ENCODE measurements at regions not wholly inside any gene's neighbourhood (a gene's known extent, or its start where the extent isn't known, plus 50 kb on each side); places are given as distances from the start of the nearest gene placed in this dataset.

GRCh38 chr15:38652998-38653397, 88.4 kb upstream of the RASGRP1 start:
- Mint-ChIP-seq H3K27ac (no peak overlapping the region), H3K9me3 (no peaks in the 10 kb centered on the region), H3K36me3 (no peaks in the 10 kb centered on the region), H3K4me1 (ENCODE audit: unreplicated experiment) (no peaks in the 10 kb centered on the region), H3K4me3 (no peak overlapping the region), H3K27me3 (peaks cover 4% of the 10 kb centered on the region)
- DNase-seq (ENCODE audit: extremely low spot score, unreplicated experiment) = no peak
- TF ChIP-seq CTCF (conservative IDR thresholded peaks at IDR 0.05) = no peak

DNA sequence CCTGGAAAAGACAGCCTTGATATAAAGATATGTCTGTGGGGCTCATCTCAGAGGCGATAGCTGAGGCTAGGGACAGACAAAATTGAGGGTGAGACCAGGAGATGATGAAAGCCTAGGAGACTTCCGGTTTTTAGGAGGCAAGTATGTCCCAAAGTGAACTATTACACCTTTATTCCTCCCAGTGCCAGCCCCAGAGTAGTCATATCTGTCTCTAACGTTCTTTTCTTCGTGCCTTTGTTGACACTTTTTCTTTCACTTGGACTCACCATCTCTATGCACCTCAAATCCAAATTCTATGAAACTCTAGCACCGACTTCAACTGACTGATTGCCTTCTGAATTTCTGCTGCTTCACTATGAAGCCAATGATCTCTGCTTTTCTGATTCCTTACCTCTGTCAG, 93.8 kb upstream of the RASGRP1 start:
- no peak for TF ChIP-seq CTCF (conservative IDR thresholded peaks at IDR 0.05)
- Mint-ChIP-seq H3K27me3 (no peaks in the 10 kb centered on the region), H3K4me3 (no peak overlapping the region), H3K36me3 (no peaks in the 10 kb centered on the region), H3K9me3 (no peaks in the 10 kb centered on the region), H3K4me1 (ENCODE audit: unreplicated experiment) (no peaks in the 10 kb centered on the region), H3K27ac (no peak overlapping the region)
- no peak for DNase-seq (ENCODE audit: extremely low spot score, unreplicated experiment)

GRCh38 chr15:38660738-38661137, 96.1 kb upstream of the RASGRP1 start:
- no peaks in the 10 kb centered on the region for H3K36me3 Mint-ChIP-seq
- no peaks in the 10 kb centered on the region for H3K9me3 Mint-ChIP-seq
- H3K4me3 Mint-ChIP-seq = no peak overlapping the region
- no peaks in the 10 kb centered on the region for H3K4me1 Mint-ChIP-seq (ENCODE audit: unreplicated experiment)
- H3K27ac Mint-ChIP-seq = no peak overlapping the region
- H3K27me3 Mint-ChIP-seq = peaks cover 8% of the 10 kb centered on the region
- no peak for TF ChIP-seq CTCF (conservative IDR thresholded peaks at IDR 0.05)
- no peak for DNase-seq (ENCODE audit: extremely low spot score, unreplicated experiment)

- Mint-ChIP-seq H3K36me3 (no peaks in the 10 kb centered on the region), H3K4me1 (ENCODE audit: unreplicated experiment) (no peaks in the 10 kb centered on the region), H3K27me3 (peaks cover 19% of the 10 kb centered on the region), H3K27ac (no peak overlapping the region), H3K4me3 (no peak overlapping the region), H3K9me3 (no peaks in the 10 kb centered on the region)
- DNase-seq (ENCODE audit: extremely low spot score, unreplicated experiment) = no peak
- TF ChIP-seq CTCF (conservative IDR thresholded peaks at IDR 0.05) = no peak
Observed at GRCh38 chr15:38662033-38662802, 97.6 kb upstream of the RASGRP1 start.

DNA sequence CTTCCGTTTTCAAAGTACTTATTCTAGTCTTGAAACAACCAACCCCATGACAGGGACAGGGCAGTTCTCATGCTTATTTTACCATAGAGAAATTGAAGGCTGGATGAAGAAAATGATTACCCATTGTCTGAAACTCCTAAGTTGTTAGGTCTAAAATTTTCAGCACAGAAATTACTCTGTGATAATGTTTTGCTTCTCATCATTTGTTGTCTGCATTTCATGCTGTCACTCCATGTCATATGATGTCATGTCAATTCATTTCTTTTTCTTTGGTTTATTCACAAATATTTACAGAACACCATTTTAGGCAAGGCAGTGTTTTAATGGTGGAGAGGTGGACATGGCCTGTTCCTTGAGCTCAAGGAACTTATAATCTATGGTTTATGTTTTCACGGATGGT, 98.2 kb upstream of the RASGRP1 start:
- H3K9me3 Mint-ChIP-seq = no peaks in the 10 kb centered on the region
- TF ChIP-seq CTCF (conservative IDR thresholded peaks at IDR 0.05) = no peak
- H3K36me3 Mint-ChIP-seq = no peaks in the 10 kb centered on the region
- peaks cover 25% of the 10 kb centered on the region for H3K27me3 Mint-ChIP-seq
- no peaks in the 10 kb centered on the region for H3K4me1 Mint-ChIP-seq (ENCODE audit: unreplicated experiment)
- H3K4me3 Mint-ChIP-seq = no peak overlapping the region
- DNase-seq (ENCODE audit: extremely low spot score, unreplicated experiment) = no peak
- no peak overlapping the region for H3K27ac Mint-ChIP-seq
